Prostate gland (tissue), 2 donors: ENCODE measurements at regions not wholly inside any gene's neighbourhood (a gene's known extent, or its start where the extent isn't known, plus 50 kb on each side); places are given as distances from the start of the nearest gene placed in this dataset.

Source experiments
- POLR2A ChIP-seq: fragments of 450-650 bp; IDR thresholded peaks from one replicate; pipeline ENCODE4 v1.6.1; 2016; ENCODE audit warnings: antibody characterized with exemption, mild to moderate bottlenecking
- TF ChIP-seq, protein P1 (sequence below), 4 experiments: fragments of 200-600 bp in 2 of 4; fragments of 450-650 bp in 2 of 4; sonication (generic) in 2 of 4; IDR thresholded peaks; 1 replicate in 3 of 4; 2 replicates in 1 of 4; pipeline ENCODE4 v1.5.1; 2016 to 2019; ENCODE audit warnings: antibody characterized with exemption in 4 of 4, mild to moderate bottlenecking in 2 of 4, moderate library complexity in 2 of 4

DNA sequence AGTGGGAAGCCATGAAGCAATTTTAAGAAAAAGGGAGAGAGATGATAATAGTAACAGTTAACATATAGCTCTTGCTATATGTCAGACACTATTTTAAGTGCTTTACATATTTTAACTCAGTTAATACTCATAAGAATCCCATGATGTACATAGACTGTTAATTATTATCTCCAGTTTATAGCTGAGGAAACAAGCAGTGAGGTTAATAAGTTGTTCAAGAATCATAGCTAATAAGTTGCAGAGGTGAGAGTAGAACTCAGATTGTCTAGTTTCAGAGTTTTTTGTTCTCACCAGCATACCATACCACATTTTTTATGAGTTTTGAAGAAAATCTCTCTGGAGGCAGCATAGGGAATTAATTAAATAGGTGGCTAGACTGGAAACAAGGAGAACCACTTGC, 144.6 kb upstream of the MMS22L start:
- TF ChIP-seq, protein P1, sequence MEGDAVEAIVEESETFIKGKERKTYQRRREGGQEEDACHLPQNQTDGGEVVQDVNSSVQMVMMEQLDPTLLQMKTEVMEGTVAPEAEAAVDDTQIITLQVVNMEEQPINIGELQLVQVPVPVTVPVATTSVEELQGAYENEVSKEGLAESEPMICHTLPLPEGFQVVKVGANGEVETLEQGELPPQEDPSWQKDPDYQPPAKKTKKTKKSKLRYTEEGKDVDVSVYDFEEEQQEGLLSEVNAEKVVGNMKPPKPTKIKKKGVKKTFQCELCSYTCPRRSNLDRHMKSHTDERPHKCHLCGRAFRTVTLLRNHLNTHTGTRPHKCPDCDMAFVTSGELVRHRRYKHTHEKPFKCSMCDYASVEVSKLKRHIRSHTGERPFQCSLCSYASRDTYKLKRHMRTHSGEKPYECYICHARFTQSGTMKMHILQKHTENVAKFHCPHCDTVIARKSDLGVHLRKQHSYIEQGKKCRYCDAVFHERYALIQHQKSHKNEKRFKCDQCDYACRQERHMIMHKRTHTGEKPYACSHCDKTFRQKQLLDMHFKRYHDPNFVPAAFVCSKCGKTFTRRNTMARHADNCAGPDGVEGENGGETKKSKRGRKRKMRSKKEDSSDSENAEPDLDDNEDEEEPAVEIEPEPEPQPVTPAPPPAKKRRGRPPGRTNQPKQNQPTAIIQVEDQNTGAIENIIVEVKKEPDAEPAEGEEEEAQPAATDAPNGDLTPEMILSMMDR (IDR thresholded peaks at IDR 0.05) = no peak
- no peak for TF ChIP-seq POLR2A
